Neural cell (in vitro differentiated cells): ENCODE measurements at regions not wholly inside any gene's neighbourhood (a gene's known extent, or its start where the extent isn't known, plus 50 kb on each side); places are given as distances from the start of the nearest gene placed in this dataset.

Experiments
- H2AFZ ChIP-seq: fragments of 200-600, 300-800 bp; sonication (generic), shearing (Covaris generic); 2 replicates; pipeline ENCODE4 v1.6.0; 2014; ENCODE audit warnings: low read depth, mild to moderate bottlenecking, antibody characterized with exemption, low read length, moderate library complexity
- H3F3A ChIP-seq: fragments of 200-600 bp; shearing (Covaris generic); 2 replicates; pipeline ENCODE4 v1.6.1; 2016; ENCODE audit warnings: mild to moderate bottlenecking, moderate library complexity, mixed read lengths, antibody characterized with exemption, low read length; ENCODE audit not compliant: insufficient read depth, poor library complexity, severe bottlenecking
- H3K27ac ChIP-seq: fragments of 200-600, 300-800 bp; sonication (generic), shearing (Covaris generic); 2 replicates; pipeline ENCODE4 v1.5.1; 2014; ENCODE audit warnings: mild to moderate bottlenecking, low read length, moderate library complexity
- H3K27me3 ChIP-seq: fragments of 300-800, 200-600 bp; sonication (generic), shearing (Covaris generic); 2 replicates; pipeline ENCODE4 v1.6.0; 2014; ENCODE audit warnings: mild to moderate bottlenecking, low read depth, low read length, moderate library complexity; ENCODE audit not compliant: insufficient read depth
- H3K36me3 ChIP-seq: fragments of 300-800, 200-600 bp; sonication (generic), shearing (Covaris generic); 2 replicates; pipeline ENCODE4 v1.5.1; 2014; ENCODE audit warnings: mild to moderate bottlenecking, antibody characterized with exemption, low read length, moderate library complexity; ENCODE audit not compliant: insufficient read depth
- H3K4me2 ChIP-seq: fragments of 300-800, 200-600 bp; sonication (generic), shearing (Covaris generic); 2 replicates; pipeline ENCODE4 v1.6.0; 2014; ENCODE audit warnings: mild to moderate bottlenecking, low read length
- H3K4me3 ChIP-seq: fragments of 300-800, 200-600 bp; sonication (generic), shearing (Covaris generic); 2 replicates; pipeline ENCODE4 v1.5.1; 2014; ENCODE audit warnings: mild to moderate bottlenecking, low read length, moderate library complexity
- H3K79me2 ChIP-seq: fragments of 200-600 bp; shearing (Covaris generic); replicated peaks from 2 replicates; pipeline ENCODE4 v1.6.0; 2014; ENCODE audit warnings: mild to moderate bottlenecking, low read length, moderate library complexity; ENCODE audit not compliant: insufficient read depth
- H3K9ac ChIP-seq: fragments of 300-800, 200-600 bp; sonication (generic), shearing (Covaris generic); 2 replicates; pipeline ENCODE4 v1.6.1; 2016; ENCODE audit warnings: mild to moderate bottlenecking, low read length, mixed read lengths
- H3K9me2 ChIP-seq: fragments of 200-600 bp; shearing (Covaris generic); 2 replicates; pipeline ENCODE4 v1.6.1; 2016; ENCODE audit warnings: mild to moderate bottlenecking, low read length, mixed read lengths; ENCODE audit not compliant: insufficient read depth
- H3K9me3 ChIP-seq: fragments of 200-600, 300-800 bp; sonication (generic), shearing (Covaris generic); 2 replicates; pipeline ENCODE4 v1.6.1; 2016; ENCODE audit warnings: mild to moderate bottlenecking, mixed run types, low read length, moderate library complexity, mixed read lengths
- H4K20me1 ChIP-seq: fragments of 200-600 bp; shearing (Covaris generic); 2 replicates; pipeline ENCODE4 v1.6.1; 2016; ENCODE audit warnings: mild to moderate bottlenecking, mixed run types; ENCODE audit not compliant: insufficient read depth
- CTCF ChIP-seq: fragments of 450-650 bp; IDR thresholded peaks from 2 replicates; pipeline ENCODE4 v1.5.1; 2014; ENCODE audit warnings: antibody characterized with exemption, mild to moderate bottlenecking, moderate library complexity; ENCODE audit not compliant: poor library complexity, severe bottlenecking
- EP300 ChIP-seq: fragments of 450-650 bp; conservative IDR thresholded peaks from 2 replicates; pipeline ENCODE4 v1.6.1; 2014; ENCODE audit warnings: antibody characterized with exemption, mild to moderate bottlenecking, moderate library complexity; ENCODE audit not compliant: poor library complexity, severe bottlenecking
- EZH2 ChIP-seq: fragments of 200-600, 300-800 bp; shearing (Covaris generic), sonication (generic); IDR thresholded peaks from 2 replicates; pipeline ENCODE4 v1.6.1; 2014; ENCODE audit warnings: antibody characterized with exemption, low read length, borderline replicate concordance, mild to moderate bottlenecking; ENCODE audit not compliant: insufficient read depth, poor library complexity, severe bottlenecking
- MXI1 ChIP-seq: fragments of 450-650 bp; conservative IDR thresholded peaks from 2 replicates; pipeline ENCODE4 v1.6.1; 2014; ENCODE audit warnings: antibody characterized with exemption, mild to moderate bottlenecking; ENCODE audit not compliant: poor library complexity, severe bottlenecking
- POLR2AphosphoS5 ChIP-seq: IDR thresholded peaks from 2 replicates; pipeline ENCODE4 v1.6.1; 2012
- REST ChIP-seq: IDR thresholded peaks from 2 replicates; pipeline ENCODE4 v1.6.1; 2012; ENCODE audit warnings: borderline replicate concordance
- SMC3 ChIP-seq: fragments of 450-650 bp; conservative IDR thresholded peaks from 2 replicates; pipeline ENCODE4 v1.6.1; 2014; ENCODE audit warnings: antibody characterized with exemption, mild to moderate bottlenecking, moderate library complexity; ENCODE audit not compliant: poor library complexity
- TAF1 ChIP-seq: IDR thresholded peaks from 2 replicates; pipeline ENCODE4 v1.6.1; 2012; ENCODE audit warnings: low read depth

- H3K4me3 ChIP-seq: no peak overlapping the region
- no peak overlapping the region for H3K27ac ChIP-seq
- no peaks in the 10 kb centered on the region for H3F3A ChIP-seq
- H3K27me3 ChIP-seq: no peaks in the 10 kb centered on the region
- no peaks in the 10 kb centered on the region for H4K20me1 ChIP-seq
- no peaks in the 10 kb centered on the region for H3K36me3 ChIP-seq
- H2AFZ ChIP-seq: no peak overlapping the region
- H3K79me2 ChIP-seq: no peaks in the 10 kb centered on the region
- TF ChIP-seq REST: no peak
- no peaks in the 10 kb centered on the region for H3K9me2 ChIP-seq
- H3K4me2 ChIP-seq: no peak overlapping the region
- no peaks in the 10 kb centered on the region for H3K9me3 ChIP-seq
- no peak overlapping the region for H3K9ac ChIP-seq
These were observed 236.2 kb downstream of the SETD4 start for GRCh38 chr21:35824136-35824535.

- H3K9me2 ChIP-seq: no peaks in the 10 kb centered on the region
- no peaks in the 10 kb centered on the region for H4K20me1 ChIP-seq
- H3F3A ChIP-seq: no peaks in the 10 kb centered on the region
- H2AFZ ChIP-seq: no peak overlapping the region
- no peak overlapping the region for H3K27ac ChIP-seq
- no peaks in the 10 kb centered on the region for H3K36me3 ChIP-seq
- no peak overlapping the region for H3K4me2 ChIP-seq
- no peaks in the 10 kb centered on the region for H3K79me2 ChIP-seq
- no peaks in the 10 kb centered on the region for H3K9me3 ChIP-seq
- no peaks in the 10 kb centered on the region for H3K27me3 ChIP-seq
- no peak overlapping the region for H3K9ac ChIP-seq
- TF ChIP-seq POLR2AphosphoS5 (no peak), MXI1 (no peak), SMC3 (no peak), REST (no peak), TAF1 (no peak), EP300 (no peak), CTCF (no peak), EZH2 (no peak)
- no peak overlapping the region for H3K4me3 ChIP-seq
These were observed 241.2 kb downstream of the SETD4 start for GRCh38 chr21:35819134-35819533.
